ENCODE measurements at regions not wholly inside any gene's neighbourhood (a gene's known extent, or its start where the extent isn't known, plus 50 kb on each side); places are given as distances from the start of the nearest gene placed in this dataset.

GRCh38 chr1:218759795-218760194 is 413.9 kb upstream of the LYPLAL1 start:
- Mint-ChIP-seq H3K4me1 (ENCODE audit: low read depth) (no peaks in the 10 kb centered on the region), H3K27me3 (no peaks in the 10 kb centered on the region), H3K36me3 (no peaks in the 10 kb centered on the region), H3K4me3 (no peak overlapping the region), H3K9me3 (no peaks in the 10 kb centered on the region), H3K27ac (no peak overlapping the region)
- ChIA-PET POLR2A (no interaction called here), CTCF (no interaction called here)
- no peak for DNase-seq
- intact Hi-C loops (cut with micrococcal nuclease) = no loop called here

GRCh38 chr1:218760601-218761570 is 412.8 kb upstream of the LYPLAL1 start:
- H3K36me3 Mint-ChIP-seq = no peaks in the 10 kb centered on the region
- no peaks in the 10 kb centered on the region for H3K4me1 Mint-ChIP-seq (ENCODE audit: low read depth)
- no peak overlapping the region for H3K4me3 Mint-ChIP-seq
- no peak overlapping the region for H3K27ac Mint-ChIP-seq
- no peaks in the 10 kb centered on the region for H3K9me3 Mint-ChIP-seq
- CTCF ChIA-PET = no interaction called here
- H3K27me3 Mint-ChIP-seq = no peaks in the 10 kb centered on the region
- no peak for DNase-seq
- intact Hi-C loops (cut with micrococcal nuclease) = no loop called here
- POLR2A ChIA-PET = no interaction called here

GRCh38 chr1:218763538-218763937 is 410.1 kb upstream of the LYPLAL1 start:
- intact Hi-C loops (cut with micrococcal nuclease) = no loop called here
- no peaks in the 10 kb centered on the region for H3K9me3 Mint-ChIP-seq

GRCh38 chr1:218765753-218766152 is 407.9 kb upstream of the LYPLAL1 start:
- ChIA-PET CTCF (no interaction called here), POLR2A (no interaction called here)
- no peak overlapping the region for H3K4me3 Mint-ChIP-seq
- H3K27me3 Mint-ChIP-seq = no peaks in the 10 kb centered on the region
- no peak overlapping the region for H3K27ac Mint-ChIP-seq
- no peaks in the 10 kb centered on the region for H3K36me3 Mint-ChIP-seq
- H3K4me1 Mint-ChIP-seq (ENCODE audit: low read depth) = no peaks in the 10 kb centered on the region
- no peak for DNase-seq
- intact Hi-C loops (cut with micrococcal nuclease) = no loop called here
- H3K9me3 Mint-ChIP-seq = no peaks in the 10 kb centered on the region

More at GRCh38 chr1:218763538-218763937, 410.1 kb upstream of the LYPLAL1 start:
- ChIA-PET POLR2A (no interaction called here), CTCF (no interaction called here)
- Mint-ChIP-seq H3K4me3 (no peak overlapping the region), H3K36me3 (no peaks in the 10 kb centered on the region), H3K27ac (no peak overlapping the region), H3K27me3 (no peaks in the 10 kb centered on the region), H3K4me1 (ENCODE audit: low read depth) (no peaks in the 10 kb centered on the region)
- no peak for DNase-seq

- no peak overlapping the region for H3K4me3 Mint-ChIP-seq
- H3K36me3 Mint-ChIP-seq = no peaks in the 10 kb centered on the region
- ChIA-PET CTCF (no interaction called here), POLR2A (no interaction called here)
- H3K27me3 Mint-ChIP-seq = no peaks in the 10 kb centered on the region
- no peaks in the 10 kb centered on the region for H3K9me3 Mint-ChIP-seq
- DNase-seq = no peak
- no peak overlapping the region for H3K27ac Mint-ChIP-seq
- no peaks in the 10 kb centered on the region for H3K4me1 Mint-ChIP-seq (ENCODE audit: low read depth)
- intact Hi-C loops (cut with micrococcal nuclease) = no loop called here
Observed at GRCh38 chr1:218771931-218772330, 401.7 kb upstream of the LYPLAL1 start.

- Mint-ChIP-seq H3K36me3 (no peaks in the 10 kb centered on the region), H3K27me3 (no peaks in the 10 kb centered on the region), H3K4me3 (no peak overlapping the region), H3K27ac (no peak overlapping the region), H3K4me1 (ENCODE audit: low read depth) (no peaks in the 10 kb centered on the region), H3K9me3 (no peaks in the 10 kb centered on the region)
- CTCF ChIA-PET = no interaction called here
- POLR2A ChIA-PET = no interaction called here
- intact Hi-C loops (cut with micrococcal nuclease) = no loop called here
- no peak for DNase-seq
Observed at GRCh38 chr1:218772575-218772974, 401.1 kb upstream of the LYPLAL1 start.

- Mint-ChIP-seq H3K9me3 (no peaks in the 10 kb centered on the region), H3K27ac (no peak overlapping the region), H3K4me3 (no peak overlapping the region), H3K4me1 (ENCODE audit: low read depth) (no peaks in the 10 kb centered on the region), H3K36me3 (no peaks in the 10 kb centered on the region), H3K27me3 (no peaks in the 10 kb centered on the region)
- CTCF ChIA-PET = no interaction called here
- intact Hi-C loops (cut with micrococcal nuclease) = no loop called here
- POLR2A ChIA-PET = no interaction called here
- no peak for DNase-seq
Observed at GRCh38 chr1:218775501-218776021, 398.1 kb upstream of the LYPLAL1 start.

- DNase-seq = no peak
- Mint-ChIP-seq H3K27ac (no peak overlapping the region), H3K4me3 (no peak overlapping the region), H3K27me3 (no peaks in the 10 kb centered on the region), H3K36me3 (no peaks in the 10 kb centered on the region), H3K9me3 (no peaks in the 10 kb centered on the region), H3K4me1 (ENCODE audit: low read depth) (no peaks in the 10 kb centered on the region)
- intact Hi-C loops (cut with micrococcal nuclease) = no loop called here
- ChIA-PET POLR2A (no interaction called here), CTCF (no interaction called here)
Observed at GRCh38 chr1:218778257-218779126, 395.2 kb upstream of the LYPLAL1 start.

GRCh38 chr1:218779341-218780100 is 394.2 kb upstream of the LYPLAL1 start:
- CTCF ChIA-PET = no interaction called here

GRCh38 chr1:218783131-218783530 is 390.5 kb upstream of the LYPLAL1 start:
- Mint-ChIP-seq H3K27ac (no peak overlapping the region), H3K27me3 (no peaks in the 10 kb centered on the region), H3K4me3 (no peak overlapping the region), H3K36me3 (no peaks in the 10 kb centered on the region), H3K4me1 (ENCODE audit: low read depth) (no peaks in the 10 kb centered on the region), H3K9me3 (no peaks in the 10 kb centered on the region)
- DNase-seq = no peak
- intact Hi-C loops (cut with micrococcal nuclease) = no loop called here
- ChIA-PET POLR2A (no interaction called here), CTCF (no interaction called here)

More at GRCh38 chr1:218779341-218780100, 394.2 kb upstream of the LYPLAL1 start:
- intact Hi-C loops (cut with micrococcal nuclease) = no loop called here
- H3K27ac Mint-ChIP-seq = no peak overlapping the region
- POLR2A ChIA-PET = no interaction called here
- no peak overlapping the region for H3K4me3 Mint-ChIP-seq
- no peaks in the 10 kb centered on the region for H3K36me3 Mint-ChIP-seq
- no peaks in the 10 kb centered on the region for H3K27me3 Mint-ChIP-seq
- DNase-seq = no peak
- H3K4me1 Mint-ChIP-seq (ENCODE audit: low read depth) = no peaks in the 10 kb centered on the region
- H3K9me3 Mint-ChIP-seq = no peaks in the 10 kb centered on the region

DNA sequence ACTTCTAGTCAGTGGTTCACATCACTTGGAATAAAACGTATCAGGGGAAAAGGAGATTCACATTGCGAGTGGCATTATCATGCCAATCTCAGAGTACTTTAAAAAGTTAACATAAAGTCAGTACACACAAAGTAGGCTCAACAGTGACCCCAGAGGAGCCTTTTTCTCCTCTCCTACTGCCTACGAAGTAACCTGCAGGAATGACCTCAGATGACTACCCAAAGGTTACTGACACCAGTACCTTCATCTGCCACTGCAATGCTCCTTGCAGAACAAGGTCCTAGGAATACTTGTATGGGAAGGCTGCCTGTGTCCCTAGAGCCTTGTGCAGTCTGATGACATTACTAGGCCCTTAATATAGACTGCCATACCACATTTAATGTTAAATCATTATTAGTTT is 389.8 kb upstream of the LYPLAL1 start:
- Mint-ChIP-seq H3K9me3 (no peaks in the 10 kb centered on the region), H3K4me3 (no peak overlapping the region), H3K27me3 (no peaks in the 10 kb centered on the region), H3K36me3 (no peaks in the 10 kb centered on the region), H3K27ac (no peak overlapping the region), H3K4me1 (ENCODE audit: low read depth) (no peaks in the 10 kb centered on the region)
- intact Hi-C loops (cut with micrococcal nuclease) = no loop called here
- ChIA-PET CTCF (no interaction called here), POLR2A (no interaction called here)
- DNase-seq = no peak

GRCh38 chr1:218785928-218786327 is 387.8 kb upstream of the LYPLAL1 start:
- H3K4me3 Mint-ChIP-seq = no peak overlapping the region
- DNase-seq = no peak
- no peaks in the 10 kb centered on the region for H3K4me1 Mint-ChIP-seq (ENCODE audit: low read depth)
- POLR2A ChIA-PET = no interaction called here
- CTCF ChIA-PET = no interaction called here
- H3K27me3 Mint-ChIP-seq = peaks cover 1% of the 10 kb centered on the region
- no peaks in the 10 kb centered on the region for H3K36me3 Mint-ChIP-seq
- no peak overlapping the region for H3K27ac Mint-ChIP-seq
- intact Hi-C loops (cut with micrococcal nuclease) = no loop called here
- H3K9me3 Mint-ChIP-seq = no peaks in the 10 kb centered on the region
